Endothelial cell of umbilical vein (primary cell): ENCODE measurements at regions not wholly inside any gene's neighbourhood (a gene's known extent, or its start where the extent isn't known, plus 50 kb on each side); places are given as distances from the start of the nearest gene placed in this dataset.

Source experiments
- BruUV-seq: library from RNA; stranded (reverse); fragments of 400-500 nt; replicated peaks from 2 replicates; lab custom pipeline; 2021; lab: Mats Ljungman, UMichigan
- CTCF ChIA-PET: fragments of 300-600, 350-600 bp; sonication (Branson Sonifier 250); formaldehyde crosslinking; loops from one replicate; lab custom pipeline; 2021; ENCODE audit warnings: antibody characterized with exemption, inconsistent platforms; lab: Charles Lee
- POLR2A ChIA-PET: fragments of 300-600, 350-600 bp; sonication (Branson Sonifier 250); formaldehyde crosslinking; loops from one replicate; lab custom pipeline; 2021; ENCODE audit warnings: antibody characterized with exemption, inconsistent platforms; lab: Charles Lee
- DNase-seq: peaks from one replicate; pipeline ENCODE4 v3.0.0-alpha.2; 2011; ENCODE audit warnings: low read depth, low spot score
- FAIRE-seq: peaks from 2 replicates; lab custom pipeline; 2011; peaks lifted over from hg19 to GRCh38; lab: Jason Lieb, UNC
- H2AFZ ChIP-seq: 2 replicates; pipeline ENCODE4 v1.6.0; 2012; ENCODE audit warnings: low read depth, low read length, control low read depth, inconsistent platforms
- H3K27ac ChIP-seq: 2 replicates; pipeline ENCODE4 v1.5.1; 2011; ENCODE audit warnings: low read depth, mild to moderate bottlenecking, control low read depth, low read length, moderate library complexity; ENCODE audit not compliant: insufficient read depth
- H3K27me3 ChIP-seq, 2 experiments: 2 replicates each; pipeline versions ENCODE4 v1.6.0 to v1.6.1; 2011; ENCODE audit warnings: low read length in 2 of 2, mixed read lengths in 1 of 2; ENCODE audit not compliant: control insufficient read depth in 2 of 2, insufficient read depth in 2 of 2
- H3K36me3 ChIP-seq, 2 experiments: 2 replicates in 1 of 2; 3 replicates in 1 of 2; pipeline ENCODE4 v1.5.1; 2011; ENCODE audit warnings: low read length in 2 of 2, mild to moderate bottlenecking in 1 of 2, moderate library complexity in 1 of 2; ENCODE audit not compliant: control insufficient read depth in 2 of 2, insufficient read depth in 2 of 2; ENCODE audit errors: extremely low read depth in 1 of 2
- H3K4me1 ChIP-seq: 3 replicates; pipeline ENCODE4 v1.5.1; 2011; ENCODE audit warnings: mild to moderate bottlenecking, low read length; ENCODE audit not compliant: control insufficient read depth, insufficient read depth; ENCODE audit errors: extremely low read depth
- H3K4me2 ChIP-seq: 2 replicates; pipeline ENCODE4 v1.6.1; 2011; ENCODE audit warnings: low read length, control low read depth, mixed read lengths; ENCODE audit not compliant: insufficient read depth
- H3K4me3 ChIP-seq, 3 experiments: fragments of 200-600 bp in 1 of 3; sonication (generic), shearing (Covaris generic) in 1 of 3; replicated peaks in 1 of 3; 2 replicates each; pipeline ENCODE4 v1.5.1; 2011 to 2016; ENCODE audit warnings: control low read depth in 3 of 3, low read length in 3 of 3, mild to moderate bottlenecking in 2 of 3, inconsistent platforms in 1 of 3, low read depth in 1 of 3, moderate library complexity in 1 of 3; ENCODE audit not compliant: insufficient read depth in 1 of 3
- H3K79me2 ChIP-seq: 2 replicates; pipeline ENCODE4 v1.6.0; 2012; ENCODE audit warnings: low read length, inconsistent platforms; ENCODE audit not compliant: control insufficient read depth, insufficient read depth
- H3K9ac ChIP-seq: replicated peaks from 2 replicates; pipeline ENCODE3; 2011; ENCODE audit warnings: low read length, control low read depth; ENCODE audit not compliant: insufficient read depth; ENCODE audit errors: extremely low read depth
- H3K9me1 ChIP-seq: replicated peaks from 3 replicates; pipeline ENCODE4 v1.6.0; 2011; ENCODE audit warnings: mild to moderate bottlenecking, low read length; ENCODE audit not compliant: control insufficient read depth, insufficient read depth; ENCODE audit errors: extremely low read depth
- H3K9me3 ChIP-seq: replicated peaks from 2 replicates; pipeline ENCODE4 v1.5.1; 2012; ENCODE audit warnings: low read length, inconsistent platforms; ENCODE audit not compliant: control insufficient read depth, insufficient read depth
- H4K20me1 ChIP-seq: replicated peaks from 2 replicates; pipeline ENCODE3; 2011; ENCODE audit warnings: mild to moderate bottlenecking, low read length; ENCODE audit not compliant: control insufficient read depth, insufficient read depth; ENCODE audit errors: extremely low read depth
- CTCF ChIP-seq, 2 donors: IDR thresholded peaks; 1 replicate in 1 of 2; 2 replicates in 1 of 2; pipeline ENCODE4 v1.5.1; 2011; ENCODE audit warnings: low read length in 2 of 2, mild to moderate bottlenecking in 2 of 2, moderate library complexity in 2 of 2, control low read depth in 1 of 2, inconsistent platforms in 1 of 2, low read depth in 1 of 2; ENCODE audit not compliant: insufficient read depth in 1 of 2; ENCODE audit errors: extremely low read depth in 1 of 2
- EZH2 ChIP-seq: IDR thresholded peaks from 2 replicates; pipeline ENCODE4 v1.6.1; 2012; ENCODE audit warnings: borderline replicate concordance, low read depth, mild to moderate bottlenecking, moderate library complexity, low read length, inconsistent platforms; ENCODE audit not compliant: severe bottlenecking
- FOS ChIP-seq: IDR thresholded peaks from 2 replicates; pipeline ENCODE4 v1.6.1; 2011; ENCODE audit warnings: mild to moderate bottlenecking, low read length, moderate library complexity, borderline replicate concordance; ENCODE audit not compliant: insufficient read depth
- GATA2 ChIP-seq: IDR thresholded peaks from 2 replicates; pipeline ENCODE4 v1.7.0; 2011; ENCODE audit warnings: low read depth, mild to moderate bottlenecking, moderate library complexity, mixed read lengths, low read length; ENCODE audit not compliant: insufficient read length, insufficient read depth
- JUN ChIP-seq: IDR thresholded peaks from 2 replicates; pipeline ENCODE4 v1.6.1; 2011; ENCODE audit warnings: borderline replicate concordance, low read depth; ENCODE audit not compliant: insufficient read length, insufficient read depth
- MAX ChIP-seq: IDR thresholded peaks from 2 replicates; pipeline ENCODE4 v1.6.1; 2011; ENCODE audit not compliant: insufficient read depth, insufficient read length
- MYC ChIP-seq: IDR thresholded peaks from one replicate; pipeline ENCODE4 v1.6.1; 2011; ENCODE audit warnings: mild to moderate bottlenecking, low read depth, low read length
- POLR2A ChIP-seq: IDR thresholded peaks from 2 replicates; pipeline ENCODE4 v1.6.1; 2012; ENCODE audit warnings: low read depth, mild to moderate bottlenecking, control low read depth, low read length
- POLR2AphosphoS5 ChIP-seq: IDR thresholded peaks from 2 replicates; pipeline ENCODE4 v1.6.1; 2012; ENCODE audit warnings: low read depth, mild to moderate bottlenecking, control low read depth, low read length, moderate library complexity; ENCODE audit not compliant: insufficient read depth
- dilution Hi-C: fragments of 300-500 bp; cut with MboI; formaldehyde crosslinking; loops from one replicate; pipeline ENCODE4 v1.15.0; 2019; ENCODE audit warnings: low sequenced_read_pairs; ENCODE audit not compliant: extremely low pct_ligation_motif_present
- intact Hi-C: fragments of 100-400 bp; cut with micrococcal nuclease; formaldehyde crosslinking; loops from one replicate; pipeline ENCODE4 v1.10.0; 2022

GRCh38 chr5:3511934-3512333 is 83.7 kb upstream of the IRX1 start:
- Histone ChIP-seq H2AFZ (no peak overlapping the region), H3K4me3 (no peak overlapping the region), H3K9me3 (peaks cover 3% of the 10 kb centered on the region), H4K20me1 (no peaks in the 10 kb centered on the region), H3K27ac (no peak overlapping the region), H3K9me1 (no peaks in the 10 kb centered on the region), H3K4me2 (no peak overlapping the region), H3K4me1 (no peaks in the 10 kb centered on the region), H3K9ac (no peak overlapping the region), H3K27me3 (no peaks in the 10 kb centered on the region), H3K36me3 (no peaks in the 10 kb centered on the region), H3K79me2 (no peaks in the 10 kb centered on the region)
- CTCF ChIA-PET = no interaction called here
- BruUV-seq = no TSS peak
- dilution Hi-C loops (no loop called here), intact Hi-C loops (no loop called here)
- no peak for DNase-seq
- FAIRE-seq = no peak
- TF ChIP-seq MYC (no peak), GATA2 (no peak), FOS (no peak), MAX (no peak), JUN (no peak), POLR2AphosphoS5 (no peak), CTCF (IDR thresholded peaks at IDR 0.05; ENCODE audit: extremely low read depth in 1 of 2, insufficient read depth in 1 of 2, low read depth in 1 of 2, low read length in 2 of 2) (no peak), POLR2A (no peak), EZH2 (no peak)
- POLR2A ChIA-PET = no interaction called here
